Mesendoderm (in vitro differentiated cells): ENCODE measurements at regions not wholly inside any gene's neighbourhood (a gene's known extent, or its start where the extent isn't known, plus 50 kb on each side); places are given as distances from the start of the nearest gene placed in this dataset.

Experiments used
- DNase-seq: peaks from one replicate; pipeline ENCODE4 v3.0.0; 2013
- H2AK5ac ChIP-seq: 2 replicates; pipeline ENCODE4 v1.6.1; 2013; ENCODE audit warnings: low read length, inconsistent platforms
- H2BK120ac ChIP-seq: 2 replicates; pipeline ENCODE4 v1.6.1; 2013; ENCODE audit warnings: low read depth, mild to moderate bottlenecking, low read length, moderate library complexity, mixed read lengths
- H2BK15ac ChIP-seq: replicated peaks from 2 replicates; pipeline ENCODE4 v1.6.1; 2013; ENCODE audit warnings: low read depth, mild to moderate bottlenecking, moderate library complexity
- H2BK5ac ChIP-seq: 2 replicates; pipeline ENCODE4 v1.6.1; 2013; ENCODE audit warnings: low read length, inconsistent platforms
- H3K18ac ChIP-seq: 2 replicates; pipeline ENCODE4 v1.6.1; 2013; ENCODE audit warnings: mild to moderate bottlenecking, low read length, mixed read lengths
- H3K23ac ChIP-seq: one replicate; pipeline ENCODE4 v1.6.1; 2013; ENCODE audit warnings: low read length
- H3K27ac ChIP-seq: 2 replicates; pipeline ENCODE4 v1.5.1; 2013; ENCODE audit warnings: low read depth, mild to moderate bottlenecking, inconsistent platforms, low read length, moderate library complexity
- H3K27me3 ChIP-seq: 2 replicates; pipeline ENCODE4 v1.6.1; 2013; ENCODE audit warnings: low read length, control low read depth, mild to moderate bottlenecking, inconsistent platforms; ENCODE audit not compliant: insufficient read depth, poor library complexity
- H3K36me3 ChIP-seq: 2 replicates; pipeline ENCODE4 v1.6.1; 2013; ENCODE audit warnings: low read length, inconsistent platforms; ENCODE audit not compliant: control insufficient read depth, insufficient read depth
- H3K4ac ChIP-seq: one replicate; pipeline ENCODE4 v1.6.1; 2013; ENCODE audit warnings: low read depth, mild to moderate bottlenecking, low read length, moderate library complexity
- H3K4me1 ChIP-seq: 2 replicates; pipeline ENCODE4 v1.6.1; 2013; ENCODE audit warnings: low read depth, low read length, inconsistent platforms; ENCODE audit not compliant: control insufficient read depth
- H3K4me2 ChIP-seq: 2 replicates; pipeline ENCODE4 v1.6.1; 2013; ENCODE audit warnings: low read length
- H3K4me3 ChIP-seq: 2 replicates; pipeline ENCODE4 v1.5.1; 2013; ENCODE audit warnings: mild to moderate bottlenecking, low read length
- H3K56ac ChIP-seq: one replicate; pipeline ENCODE4 v1.6.1; 2013; ENCODE audit warnings: low read length
- H3K79me1 ChIP-seq: 2 replicates; pipeline ENCODE4 v1.6.1; 2013; ENCODE audit warnings: low read length, inconsistent platforms
- H3K79me2 ChIP-seq: 2 replicates; pipeline ENCODE4 v1.6.1; 2013; ENCODE audit warnings: mild to moderate bottlenecking, low read length; ENCODE audit not compliant: control insufficient read depth, insufficient read depth
- H3K9ac ChIP-seq: 2 replicates; pipeline ENCODE4 v1.6.1; 2013; ENCODE audit warnings: low read length, inconsistent platforms
- H4K5ac ChIP-seq: one replicate; pipeline ENCODE4 v1.6.1; 2013; ENCODE audit warnings: low read length
- H4K8ac ChIP-seq: one replicate; pipeline ENCODE4 v1.6.1; 2013; ENCODE audit warnings: low read depth, mild to moderate bottlenecking, control low read depth, low read length, moderate library complexity
- WGBS: extraction: QIAGEN DNeasy Blood & Tissue Kit; methylation state at CpG from one replicate; pipeline ENCODE4 v1.1.7; 2013; ENCODE audit warnings: low lambda C conversion rate, missing lambda C conversion rate; ENCODE audit not compliant: insufficient coverage; ENCODE audit errors: extremely low coverage; 5-methylcytosine and 5-hydroxymethylcytosine counted together

GRCh38 chr13:78383899-78384298 is 219.5 kb downstream of the POU4F1 start:
- peak; percentile 7 for DNase-seq
- no peak overlapping the region for H3K4ac ChIP-seq
- no peak overlapping the region for H4K8ac ChIP-seq

GRCh38 chr13:78383071-78383484 is 220.3 kb downstream of the POU4F1 start:
- H3K79me1 ChIP-seq, result no peaks in the 10 kb centered on the region
- H3K9ac ChIP-seq, result no peak overlapping the region
- no peak overlapping the region for H3K23ac ChIP-seq
- peak; percentile 28 for DNase-seq
- H4K5ac ChIP-seq, result no peak overlapping the region
- no peak overlapping the region for H3K4ac ChIP-seq
- peaks cover 3% of the 10 kb centered on the region for H3K4me1 ChIP-seq
- no peaks in the 10 kb centered on the region for H3K36me3 ChIP-seq
- H2AK5ac ChIP-seq, result no peak overlapping the region
- no peak overlapping the region for H3K4me2 ChIP-seq
- no peaks in the 10 kb centered on the region for H3K27me3 ChIP-seq
- H2BK5ac ChIP-seq, result no peak overlapping the region
- H2BK120ac ChIP-seq, result no peak overlapping the region
- no peak overlapping the region for H2BK15ac ChIP-seq
- no peak overlapping the region for H3K27ac ChIP-seq
- H3K18ac ChIP-seq, result no peak overlapping the region
- no peak overlapping the region for H3K56ac ChIP-seq
- H3K79me2 ChIP-seq, result no peaks in the 10 kb centered on the region
- no peak overlapping the region for H3K4me3 ChIP-seq
- WGBS, result no CpG with 5 or more reads among the region's 7 CpGs
- H4K8ac ChIP-seq, result no peak overlapping the region

More at GRCh38 chr13:78383899-78384298, 219.5 kb downstream of the POU4F1 start:
- H2BK15ac ChIP-seq, result no peak overlapping the region
- H3K27me3 ChIP-seq, result no peaks in the 10 kb centered on the region
- peaks cover 3% of the 10 kb centered on the region for H3K4me1 ChIP-seq
- no peaks in the 10 kb centered on the region for H3K36me3 ChIP-seq
- H3K9ac ChIP-seq, result no peak overlapping the region
- no peak overlapping the region for H3K23ac ChIP-seq
- H3K27ac ChIP-seq, result no peak overlapping the region
- no peaks in the 10 kb centered on the region for H3K79me1 ChIP-seq
- H2BK120ac ChIP-seq, result no peak overlapping the region
- no peak overlapping the region for H3K18ac ChIP-seq
- WGBS, result no CpG with 5 or more reads among the region's 1 CpG
- no peak overlapping the region for H2BK5ac ChIP-seq
- H3K56ac ChIP-seq, result no peak overlapping the region
- no peak overlapping the region for H3K4me2 ChIP-seq
- no peak overlapping the region for H3K4me3 ChIP-seq
- no peaks in the 10 kb centered on the region for H3K79me2 ChIP-seq
- H2AK5ac ChIP-seq, result no peak overlapping the region
- no peak overlapping the region for H4K5ac ChIP-seq

- no peak overlapping the region for H2BK5ac ChIP-seq
- H3K79me1 ChIP-seq, result no peaks in the 10 kb centered on the region
- H3K27ac ChIP-seq, result no peak overlapping the region
- no peak overlapping the region for H2AK5ac ChIP-seq
- H3K4ac ChIP-seq, result no peak overlapping the region
- DNase-seq, result no peak
- no peak overlapping the region for H3K9ac ChIP-seq
- H3K4me3 ChIP-seq, result no peak overlapping the region
- no peaks in the 10 kb centered on the region for H3K36me3 ChIP-seq
- no peaks in the 10 kb centered on the region for H3K27me3 ChIP-seq
- no peak overlapping the region for H4K8ac ChIP-seq
- H3K18ac ChIP-seq, result no peak overlapping the region
- no peak overlapping the region for H2BK15ac ChIP-seq
- no peak overlapping the region for H3K23ac ChIP-seq
- no peak overlapping the region for H4K5ac ChIP-seq
- H3K4me2 ChIP-seq, result no peak overlapping the region
- H3K4me1 ChIP-seq, result peaks cover 3% of the 10 kb centered on the region
- H3K79me2 ChIP-seq, result no peaks in the 10 kb centered on the region
- no peak overlapping the region for H2BK120ac ChIP-seq
- H3K56ac ChIP-seq, result peak overlapping the region; percentile 50
- WGBS, result no CpG with 5 or more reads among the region's 4 CpGs
Measured at GRCh38 chr13:78382491-78382890, 220.9 kb downstream of the POU4F1 start.

GRCh38 chr13:78376822-78377221 is 226.5 kb downstream of the POU4F1 start:
- H4K8ac ChIP-seq, result no peak overlapping the region
- no peak overlapping the region for H3K27ac ChIP-seq
- H2BK120ac ChIP-seq, result no peak overlapping the region
- no peak overlapping the region for H3K4ac ChIP-seq
- H3K4me3 ChIP-seq, result no peak overlapping the region
- WGBS, result no CpG with 5 or more reads among the region's 4 CpGs
- no peak overlapping the region for H3K56ac ChIP-seq
- H3K18ac ChIP-seq, result no peak overlapping the region
- DNase-seq, result no peak
- H3K4me2 ChIP-seq, result no peak overlapping the region
- no peaks in the 10 kb centered on the region for H3K79me2 ChIP-seq
- no peak overlapping the region for H3K9ac ChIP-seq
- no peak overlapping the region for H2BK5ac ChIP-seq
- no peak overlapping the region for H4K5ac ChIP-seq
- H3K23ac ChIP-seq, result no peak overlapping the region
- H2BK15ac ChIP-seq, result no peak overlapping the region
- H3K79me1 ChIP-seq, result no peaks in the 10 kb centered on the region
- H3K36me3 ChIP-seq, result no peaks in the 10 kb centered on the region
- H3K27me3 ChIP-seq, result no peaks in the 10 kb centered on the region
- no peaks in the 10 kb centered on the region for H3K4me1 ChIP-seq
- no peak overlapping the region for H2AK5ac ChIP-seq

GRCh38 chr13:78376033-78376432 is 227.3 kb downstream of the POU4F1 start:
- H3K27me3 ChIP-seq, result no peaks in the 10 kb centered on the region
- no peak overlapping the region for H3K4me3 ChIP-seq
- no peak overlapping the region for H3K4me2 ChIP-seq
- H3K56ac ChIP-seq, result no peak overlapping the region
- H4K8ac ChIP-seq, result no peak overlapping the region
- DNase-seq, result no peak
- H2BK15ac ChIP-seq, result no peak overlapping the region
- H3K23ac ChIP-seq, result no peak overlapping the region
- no peaks in the 10 kb centered on the region for H3K4me1 ChIP-seq
- no peaks in the 10 kb centered on the region for H3K36me3 ChIP-seq
- H3K79me2 ChIP-seq, result no peaks in the 10 kb centered on the region
- no peak overlapping the region for H3K4ac ChIP-seq
- no peak overlapping the region for H3K27ac ChIP-seq
- no peak overlapping the region for H2BK120ac ChIP-seq
- H2BK5ac ChIP-seq, result no peak overlapping the region
- H3K79me1 ChIP-seq, result no peaks in the 10 kb centered on the region
- H2AK5ac ChIP-seq, result no peak overlapping the region
- H3K18ac ChIP-seq, result no peak overlapping the region
- no peak overlapping the region for H3K9ac ChIP-seq
- no CpG with 5 or more reads among the region's 2 CpGs for WGBS
- no peak overlapping the region for H4K5ac ChIP-seq

- Histone ChIP-seq H3K4me2 (no peak overlapping the region), H4K8ac (no peak overlapping the region), H2AK5ac (no peak overlapping the region), H3K4ac (no peak overlapping the region), H2BK120ac (no peak overlapping the region), H3K56ac (no peak overlapping the region), H3K23ac (no peak overlapping the region), H3K36me3 (no peaks in the 10 kb centered on the region), H2BK15ac (no peak overlapping the region), H3K27me3 (no peaks in the 10 kb centered on the region), H3K18ac (no peak overlapping the region), H4K5ac (no peak overlapping the region), H3K79me2 (no peaks in the 10 kb centered on the region), H3K9ac (no peak overlapping the region), H3K4me1 (no peaks in the 10 kb centered on the region), H3K27ac (no peak overlapping the region), H3K79me1 (no peaks in the 10 kb centered on the region), H3K4me3 (no peak overlapping the region), H2BK5ac (no peak overlapping the region)
- WGBS, result no CpG with 5 or more reads among the region's 3 CpGs
- no peak for DNase-seq
Measured at GRCh38 chr13:78372581-78372980, 230.8 kb downstream of the POU4F1 start.
